ENCODE measurements at regions not wholly inside any gene's neighbourhood (a gene's known extent, or its start where the extent isn't known, plus 50 kb on each side); places are given as distances from the start of the nearest gene placed in this dataset.

DNA sequence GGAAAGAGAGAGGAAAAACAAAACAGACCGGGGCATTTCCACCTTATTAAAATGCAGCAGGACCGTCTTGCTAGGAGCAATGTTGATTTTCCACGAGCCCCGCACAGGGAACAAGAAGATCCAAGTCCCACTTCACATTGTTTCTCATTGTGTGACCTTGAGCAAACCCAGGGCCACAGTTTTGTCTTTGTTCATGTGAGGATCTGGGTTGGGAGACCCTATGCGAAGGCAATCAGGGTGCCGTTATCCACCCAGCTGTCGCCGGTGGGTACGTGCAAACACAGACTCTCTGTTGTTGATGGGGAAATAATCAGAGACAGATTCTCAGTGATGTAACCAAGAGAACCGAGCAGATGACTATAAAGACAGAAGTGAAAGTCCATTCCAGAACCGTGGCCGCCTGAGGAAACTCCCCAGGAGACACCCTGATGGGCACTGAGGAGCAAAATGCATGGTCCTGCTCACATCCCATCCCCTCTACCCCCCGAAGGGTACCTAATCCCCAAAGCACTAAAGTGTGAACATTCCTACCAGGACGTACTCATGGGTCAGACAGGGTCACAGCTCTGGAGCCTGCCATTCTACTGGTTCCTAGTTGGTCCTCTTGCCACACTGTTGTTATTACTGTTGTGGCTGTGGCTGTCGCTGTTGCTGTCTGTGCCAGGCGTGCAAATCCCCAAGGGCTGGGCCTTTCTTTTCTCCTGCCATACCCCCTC, 102.7 kb upstream of the RBPJ start:
- no peak overlapping the region for H3K9ac ChIP-seq (ENCODE audit: control insufficient read depth, insufficient read depth, low read length)
- H3K4me2 ChIP-seq (ENCODE audit: control insufficient read depth, insufficient read depth): peak overlapping the region; percentile 51
- ChIA-PET RAD21 (ENCODE audit: unreplicated experiment) (interaction anchor here (1.0 to 1.5 kb wide), 7 partner anchors 21 to 136 kb away, joined by 3 to 6 read pairs (median 3); no protein-coding TSS in a partner anchor), POLR2A (no interaction called here), SMC1A (ENCODE audit: uncharacterized antibody, unreplicated experiment) (interaction anchor here (0.7 to 2.8 kb wide), 6 partner anchors 9 to 135 kb away, joined by 3 to 9 read pairs (median 4); no protein-coding TSS in a partner anchor), CTCF (interaction anchor here (1.1 to 2.0 kb wide), 2 partner anchors 23 to 107 kb away, joined by 6 read pairs; no protein-coding TSS in a partner anchor)
- peaks cover 10% of the 10 kb centered on the region for H3K4me1 ChIP-seq (ENCODE audit: control insufficient read depth, insufficient read depth, low read length)
- peak overlapping the region; percentile 66 for H2AFZ ChIP-seq (ENCODE audit: control insufficient read depth, low read depth, low read length)
- peak overlapping the region; percentile 15 for H3K27ac ChIP-seq (ENCODE audit: control insufficient read depth, insufficient read depth)
- H3K79me2 ChIP-seq (ENCODE audit: control insufficient read depth, insufficient read depth, low read length): no peaks in the 10 kb centered on the region
- BruUV-seq (replicated peaks): no TSS peak
- no peaks in the 10 kb centered on the region for H3K9me3 ChIP-seq (replicated peaks; ENCODE audit: control insufficient read depth, insufficient read depth, low read length)
- no peaks in the 10 kb centered on the region for H3K36me3 ChIP-seq (ENCODE audit: control insufficient read depth in 2 of 2, insufficient read depth in 2 of 2, low read length in 1 of 2)
- peak; percentile 42 for DNase-seq (ENCODE audit: low read depth, low spot score)
- in situ Hi-C loops (cut with MboI): no loop called here
- no peak for FAIRE-seq
- no peaks in the 10 kb centered on the region for H3K27me3 ChIP-seq (replicated peaks in 1 of 2; ENCODE audit: control insufficient read depth in 2 of 2, insufficient read depth in 2 of 2, low read length in 1 of 2)
- 33% methylated on average over 16 of the region's 16 CpGs for WGBS (ENCODE audit: insufficient coverage, insufficient replicate concordance, low lambda C conversion rate, missing lambda C conversion rate)
- no peak overlapping the region for H3K4me3 ChIP-seq
- H4K20me1 ChIP-seq (ENCODE audit: control insufficient read depth, insufficient read depth): no peaks in the 10 kb centered on the region
- intact Hi-C loops (cut with micrococcal nuclease; ENCODE audit: unreplicated experiment): no loop called here
- ATAC-seq: peak; percentile 92
- peak in 1 of 2 experiments; percentile 45; a peak in 1 of 4 replicates for TF ChIP-seq ETV6 (conservative IDR thresholded peaks at IDR 0.05 in 1 of 2, IDR thresholded peaks at IDR 0.05 in 1 of 2; ENCODE audit: borderline replicate concordance in 1 of 2, low read depth in 1 of 2)
- TF ChIP-seq PAX8 (IDR thresholded peaks at IDR 0.05): no peak
- no peak for TF ChIP-seq KAT2A (conservative IDR thresholded peaks at IDR 0.05; ENCODE audit: control insufficient read depth, low read depth, low read length)
- TF ChIP-seq ZZZ3 (IDR thresholded peaks at IDR 0.05; ENCODE audit: control insufficient read depth, insufficient read length, low read depth): no peak
- TF ChIP-seq ZNF217 (IDR thresholded peaks at IDR 0.05): peak; percentile 65; the same call in 1 of the 2 replicates
- TF ChIP-seq BCLAF1 (IDR thresholded peaks at IDR 0.05): no peak
- TF ChIP-seq E2F4 (IDR thresholded peaks at IDR 0.05; ENCODE audit: low read depth, low read length): no peak
- no peak for TF ChIP-seq PBX3 (IDR thresholded peaks at IDR 0.05; ENCODE audit: insufficient replicate concordance, low read depth, low read length)
- no peak for TF ChIP-seq HCFC1 (IDR thresholded peaks at IDR 0.05; ENCODE audit: low read length)
- TF ChIP-seq POLR2AphosphoS5 (IDR thresholded peaks at IDR 0.05; ENCODE audit: low read length): no peak
- no peak for TF ChIP-seq ZBTB11 (CRISPR knock-in tag; IDR thresholded peaks at IDR 0.05)
- TF ChIP-seq EED (IDR thresholded peaks at IDR 0.05; ENCODE audit: low read depth): peak; percentile 88
